IMR-90 (cell line): ENCODE measurements at regions not wholly inside any gene's neighbourhood (a gene's known extent, or its start where the extent isn't known, plus 50 kb on each side); places are given as distances from the start of the nearest gene placed in this dataset.

Experiments used
- ATAC-seq: fragments of 200-7000 bp; cut with Tn5 transposase; 2 replicates; pipeline ENCODE4 v1.9.1; 2020; ENCODE audit warnings: low read depth, mild to moderate bottlenecking, moderate library complexity
- BruUV-seq: library from RNA; stranded (reverse); fragments of 400-500 nt; replicated peaks from 2 replicates; lab custom pipeline; 2021; lab: Mats Ljungman, UMichigan
- CTCF ChIA-PET: fragments of 300-600 bp; formaldehyde crosslinking; extraction: SDS; loops from one replicate; lab custom pipeline; 2021; ENCODE audit warnings: antibody characterized with exemption; lab: Yijun Ruan, JAX
- POLR2A ChIA-PET: fragments of 300-600 bp; sonication (Branson Sonifier 250); formaldehyde crosslinking; loops from one replicate; lab custom pipeline; 2022; ENCODE audit warnings: antibody characterized with exemption; ENCODE audit not compliant: unreplicated experiment; lab: Charles Lee
- DNase-seq: peaks from one replicate; pipeline ENCODE4 v3.0.0; 2013
- H2AFZ ChIP-seq: replicated peaks from 2 replicates; pipeline ENCODE3; 2013; ENCODE audit warnings: low read length, mild to moderate bottlenecking; ENCODE audit not compliant: poor library complexity
- H2AK5ac ChIP-seq: 2 replicates; pipeline ENCODE4 v1.6.1; 2013; ENCODE audit warnings: low read depth, low read length, inconsistent platforms
- H2AK9ac ChIP-seq: replicated peaks from 2 replicates; pipeline ENCODE3; 2013; ENCODE audit warnings: mild to moderate bottlenecking, low read depth, low read length, moderate library complexity; ENCODE audit not compliant: poor library complexity
- H2BK120ac ChIP-seq: 2 replicates; pipeline ENCODE4 v1.6.1; 2013; ENCODE audit warnings: low read depth, low read length, inconsistent platforms
- H2BK15ac ChIP-seq: 3 replicates; pipeline ENCODE4 v1.6.1; 2013; ENCODE audit warnings: low read depth, low read length, inconsistent platforms
- H2BK20ac ChIP-seq: 2 replicates; pipeline ENCODE4 v1.6.1; 2013; ENCODE audit warnings: low read depth, mild to moderate bottlenecking, inconsistent platforms, low read length, moderate library complexity
- H2BK5ac ChIP-seq: 2 replicates; pipeline ENCODE4 v1.6.1; 2013; ENCODE audit warnings: mild to moderate bottlenecking, low read depth, low read length, inconsistent platforms; ENCODE audit not compliant: poor library complexity, severe bottlenecking
- H3K14ac ChIP-seq: replicated peaks from 2 replicates; pipeline ENCODE4 v1.6.1; 2013; ENCODE audit warnings: low read depth, low read length, inconsistent platforms
- H3K18ac ChIP-seq: 2 replicates; pipeline ENCODE4 v1.6.1; 2013; ENCODE audit warnings: low read depth, low read length, control low read depth
- H3K23ac ChIP-seq: 2 replicates; pipeline ENCODE4 v1.6.1; 2013; ENCODE audit warnings: low read depth, low read length, inconsistent platforms
- H3K27ac ChIP-seq: 2 replicates; pipeline ENCODE4 v1.5.1; 2013; ENCODE audit warnings: mild to moderate bottlenecking, control low read depth, low read length; ENCODE audit not compliant: insufficient read depth
- H3K27me3 ChIP-seq: 2 replicates; pipeline ENCODE4 v1.6.1; 2013; ENCODE audit warnings: low read length; ENCODE audit not compliant: control insufficient read depth, insufficient read depth
- H3K36me3 ChIP-seq: 2 replicates; pipeline ENCODE4 v1.6.1; 2013; ENCODE audit warnings: low read length, mixed read lengths; ENCODE audit not compliant: control insufficient read depth, insufficient read depth
- H3K4ac ChIP-seq: 2 replicates; pipeline ENCODE4 v1.6.1; 2013; ENCODE audit warnings: low read depth, low read length, inconsistent platforms
- H3K4me1 ChIP-seq: 2 replicates; pipeline ENCODE4 v1.6.1; 2013; ENCODE audit warnings: low read length, mixed read lengths; ENCODE audit not compliant: control insufficient read depth, insufficient read depth
- H3K4me2 ChIP-seq: 2 replicates; pipeline ENCODE4 v1.6.1; 2013; ENCODE audit warnings: low read depth, mild to moderate bottlenecking, control low read depth, low read length, moderate library complexity
- H3K4me3 ChIP-seq: 2 replicates; pipeline ENCODE4 v1.5.1; 2013; ENCODE audit warnings: low read depth, mild to moderate bottlenecking, control low read depth, low read length, moderate library complexity; ENCODE audit not compliant: insufficient read depth
- H3K56ac ChIP-seq: 2 replicates; pipeline ENCODE4 v1.6.1; 2013; ENCODE audit warnings: low read length, inconsistent platforms; ENCODE audit not compliant: insufficient read depth; ENCODE audit errors: extremely low read depth
- H3K79me1 ChIP-seq, 2 experiments: 2 replicates each; pipeline ENCODE4 v1.6.1; 2013; ENCODE audit warnings: low read length in 2 of 2, inconsistent platforms in 1 of 2, low read depth in 1 of 2
- H3K9ac ChIP-seq: 2 replicates; pipeline ENCODE4 v1.6.1; 2013; ENCODE audit warnings: low read depth, low read length, control low read depth
- H3K9me1 ChIP-seq: 2 replicates; pipeline ENCODE4 v1.6.1; 2013; ENCODE audit warnings: low read length, inconsistent platforms; ENCODE audit not compliant: insufficient read depth
- H3K9me3 ChIP-seq: 2 replicates; pipeline ENCODE4 v1.6.1; 2013; ENCODE audit warnings: low read length; ENCODE audit not compliant: control insufficient read depth, insufficient read depth
- H4K20me1 ChIP-seq: 2 replicates; pipeline ENCODE4 v1.6.1; 2013; ENCODE audit warnings: low read length, inconsistent platforms; ENCODE audit not compliant: insufficient read depth
- H4K5ac ChIP-seq: 2 replicates; pipeline ENCODE4 v1.6.1; 2013; ENCODE audit warnings: mild to moderate bottlenecking, low read depth, low read length, control low read depth
- H4K8ac ChIP-seq, 2 experiments: 2 replicates each; pipeline ENCODE4 v1.6.1; 2013; ENCODE audit warnings: low read depth in 2 of 2, low read length in 2 of 2, control low read depth in 1 of 2, inconsistent platforms in 1 of 2
- H4K91ac ChIP-seq: 2 replicates; pipeline ENCODE4 v1.6.1; 2013; ENCODE audit warnings: low read depth, low read length, inconsistent platforms; ENCODE audit not compliant: insufficient read depth
- CEBPB ChIP-seq: IDR thresholded peaks from 2 replicates; pipeline ENCODE4 v1.6.1; 2012; ENCODE audit warnings: low read depth, low read length, improper control_type of control experiment
- FOS ChIP-seq: fragments of 150-350 bp; IDR thresholded peaks from 2 replicates; pipeline ENCODE4 v1.6.1; 2016; ENCODE audit warnings: low read depth, low read length
- MAFK ChIP-seq: IDR thresholded peaks from 2 replicates; pipeline ENCODE4 v1.6.1; 2012; ENCODE audit warnings: low read depth, low read length, improper control_type of control experiment
- RFX5 ChIP-seq: IDR thresholded peaks from 2 replicates; pipeline ENCODE4 v1.8.0; 2012; ENCODE audit warnings: low read depth, mild to moderate bottlenecking, low read length, moderate library complexity
- SMC3 ChIP-seq: fragments of 150-350 bp; IDR thresholded peaks from 2 replicates; pipeline ENCODE4 v1.6.1; 2016; ENCODE audit warnings: low read depth, mild to moderate bottlenecking, antibody characterized with exemption, low read length, moderate library complexity
- WGBS, 2 experiments: methylation state at CpG; one replicate each; pipeline versions ENCODE4 v1.1.5 to v1.1.7; 2013; ENCODE audit warnings: missing lambda C conversion rate in 2 of 2; ENCODE audit not compliant: insufficient read length in 1 of 2; ENCODE audit errors: extremely low coverage in 2 of 2; 5-methylcytosine and 5-hydroxymethylcytosine counted together
- dilution Hi-C: fragments of 300-500 bp; cut with HindIII; formaldehyde crosslinking; loops from one replicate; pipeline ENCODE4 v1.14.3; 2018; ENCODE audit warnings: low sequenced_read_pairs; ENCODE audit not compliant: unreplicated experiment
- in situ Hi-C: fragments of 300-500 bp; cut with MboI; formaldehyde crosslinking; loops from 3 replicates; pipeline ENCODE4 v1.14.3; 2019; ENCODE audit warnings: low sequenced_read_pairs, inconsistent platforms, mixed read lengths
- intact Hi-C: fragments of 100-400 bp; cut with micrococcal nuclease; formaldehyde crosslinking; loops from 2 replicates; pipeline ENCODE4 v1.10.0; 2022

GRCh38 chrX:40931921-40932320, 153.3 kb upstream of the USP9X start:
- in situ Hi-C loops (no loop called here), dilution Hi-C loops (no loop called here), intact Hi-C loops (no loop called here)
- peak overlapping the region; percentile 46; the same call in 1 of the 2 replicates for H2BK20ac ChIP-seq
- no peak overlapping the region for H3K14ac ChIP-seq
- no peak overlapping the region for H2AK9ac ChIP-seq
- H4K91ac ChIP-seq, result peak overlapping the region; percentile 12; the same call in 1 of the 2 replicates
- no peak overlapping the region for H2BK5ac ChIP-seq
- H3K4me1 ChIP-seq, result 0 out of 2 replicates have a peak, but pooled peaks cover 2% of the 10 kb centered on the region
- POLR2A ChIA-PET, result no interaction called here
- no peak overlapping the region for H4K5ac ChIP-seq
- CTCF ChIA-PET, result no interaction called here
- no TSS peak for BruUV-seq
- ATAC-seq, result no peak
- no peak overlapping the region for H4K8ac ChIP-seq
- no peaks in the 10 kb centered on the region for H3K36me3 ChIP-seq
- H3K9me1 ChIP-seq, result no peaks in the 10 kb centered on the region
- H3K23ac ChIP-seq, result no peak overlapping the region
- H3K56ac ChIP-seq, result no peak overlapping the region
- DNase-seq, result no peak
- no CpG with 5 or more reads among the region's 2 CpGs for WGBS, 2 experiments
- H3K4ac ChIP-seq, result 0 out of 2 replicates have a peak overlapping the region, but pooled peaks have one; percentile 30
- no peak for TF ChIP-seq CEBPB
- no peak for TF ChIP-seq FOS
- TF ChIP-seq SMC3, result no peak
- peak; percentile 76 for TF ChIP-seq RFX5
- no peak for TF ChIP-seq MAFK
- H2BK15ac ChIP-seq, result 0 out of 3 replicates have a peak overlapping the region, but pooled peaks have one; percentile 5
- H2AFZ ChIP-seq, result no peak overlapping the region
- H3K18ac ChIP-seq, result no peak overlapping the region
- H3K4me2 ChIP-seq, result no peak overlapping the region
- no peak overlapping the region for H3K9ac ChIP-seq
- no peaks in the 10 kb centered on the region for H3K27me3 ChIP-seq
- H2AK5ac ChIP-seq, result 0 out of 2 replicates have a peak overlapping the region, but pooled peaks have one; percentile 31
- H3K9me3 ChIP-seq, result peaks cover 5% of the 10 kb centered on the region
- peaks cover 0 to 3% of the 10 kb centered on the region in 2 experiments; a peak in 1 of 4 replicates for H3K79me1 ChIP-seq
- peak overlapping the region; percentile 44; the same call in 1 of the 2 replicates for H2BK120ac ChIP-seq
- no peak overlapping the region for H3K27ac ChIP-seq
- H4K20me1 ChIP-seq, result no peaks in the 10 kb centered on the region
- no peak overlapping the region for H3K4me3 ChIP-seq
